Ishikawa (cell line): ENCODE measurements at regions not wholly inside any gene's neighbourhood (a gene's known extent, or its start where the extent isn't known, plus 50 kb on each side); places are given as distances from the start of the nearest gene placed in this dataset.

Source experiments
- CEBPB ChIP-seq: IDR thresholded peaks from 2 replicates; pipeline ENCODE4 v1.6.1; 2012
- CREB1 ChIP-seq: IDR thresholded peaks from 2 replicates; pipeline ENCODE4 v1.6.1; 2012; ENCODE audit warnings: low read depth
- EGR1 ChIP-seq: IDR thresholded peaks from 2 replicates; pipeline ENCODE4 v1.6.1; 2012
- EP300 ChIP-seq: IDR thresholded peaks from 2 replicates; pipeline ENCODE4 v1.6.1; 2012; ENCODE audit warnings: borderline replicate concordance
- FOXM1 ChIP-seq: IDR thresholded peaks from 2 replicates; pipeline ENCODE4 v1.6.1; 2012; ENCODE audit warnings: low read depth, borderline replicate concordance
- NFIC ChIP-seq: IDR thresholded peaks from 2 replicates; pipeline ENCODE4 v1.6.1; 2012
- RAD21 ChIP-seq: IDR thresholded peaks from 2 replicates; pipeline ENCODE4 v1.6.1; 2012; ENCODE audit warnings: low read depth
- TAF1 ChIP-seq: IDR thresholded peaks from 2 replicates; pipeline ENCODE4 v1.6.1; 2012; ENCODE audit warnings: low read depth, mild to moderate bottlenecking
- TCF12 ChIP-seq: IDR thresholded peaks from 2 replicates; pipeline ENCODE4 v1.6.1; 2012; ENCODE audit warnings: low read depth
- TEAD4 ChIP-seq: IDR thresholded peaks from 2 replicates; pipeline ENCODE4 v1.6.1; 2012
- USF1 ChIP-seq: IDR thresholded peaks from 2 replicates; pipeline ENCODE4 v1.6.1; 2012
- YY1 ChIP-seq: IDR thresholded peaks from 2 replicates; pipeline ENCODE4 v1.6.1; 2012; ENCODE audit warnings: low read depth
- ZBTB7A ChIP-seq: IDR thresholded peaks from 2 replicates; pipeline ENCODE4 v1.6.1; 2012; ENCODE audit warnings: low read depth
- TF ChIP-seq, protein P1 (sequence below): IDR thresholded peaks from 2 replicates; pipeline ENCODE4 v1.6.1; 2012
- TF ChIP-seq, protein P2 (sequence below): IDR thresholded peaks from 2 replicates; pipeline ENCODE4 v1.6.1; 2012; ENCODE audit warnings: low read depth, mild to moderate bottlenecking

- no peak for TF ChIP-seq TEAD4
- no peak for TF ChIP-seq TAF1
- TF ChIP-seq YY1, result no peak
- TF ChIP-seq ZBTB7A, result no peak
- TF ChIP-seq, protein P1, sequence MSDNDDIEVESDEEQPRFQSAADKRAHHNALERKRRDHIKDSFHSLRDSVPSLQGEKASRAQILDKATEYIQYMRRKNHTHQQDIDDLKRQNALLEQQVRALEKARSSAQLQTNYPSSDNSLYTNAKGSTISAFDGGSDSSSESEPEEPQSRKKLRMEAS, result no peak
- no peak for TF ChIP-seq RAD21
- TF ChIP-seq TCF12, result no peak
- no peak for TF ChIP-seq NFIC
- no peak for TF ChIP-seq FOXM1
- TF ChIP-seq CREB1, result no peak
- no peak for TF ChIP-seq EP300
- no peak for TF ChIP-seq USF1
- no peak for TF ChIP-seq EGR1
- TF ChIP-seq CEBPB, result no peak
- TF ChIP-seq, protein P2, sequence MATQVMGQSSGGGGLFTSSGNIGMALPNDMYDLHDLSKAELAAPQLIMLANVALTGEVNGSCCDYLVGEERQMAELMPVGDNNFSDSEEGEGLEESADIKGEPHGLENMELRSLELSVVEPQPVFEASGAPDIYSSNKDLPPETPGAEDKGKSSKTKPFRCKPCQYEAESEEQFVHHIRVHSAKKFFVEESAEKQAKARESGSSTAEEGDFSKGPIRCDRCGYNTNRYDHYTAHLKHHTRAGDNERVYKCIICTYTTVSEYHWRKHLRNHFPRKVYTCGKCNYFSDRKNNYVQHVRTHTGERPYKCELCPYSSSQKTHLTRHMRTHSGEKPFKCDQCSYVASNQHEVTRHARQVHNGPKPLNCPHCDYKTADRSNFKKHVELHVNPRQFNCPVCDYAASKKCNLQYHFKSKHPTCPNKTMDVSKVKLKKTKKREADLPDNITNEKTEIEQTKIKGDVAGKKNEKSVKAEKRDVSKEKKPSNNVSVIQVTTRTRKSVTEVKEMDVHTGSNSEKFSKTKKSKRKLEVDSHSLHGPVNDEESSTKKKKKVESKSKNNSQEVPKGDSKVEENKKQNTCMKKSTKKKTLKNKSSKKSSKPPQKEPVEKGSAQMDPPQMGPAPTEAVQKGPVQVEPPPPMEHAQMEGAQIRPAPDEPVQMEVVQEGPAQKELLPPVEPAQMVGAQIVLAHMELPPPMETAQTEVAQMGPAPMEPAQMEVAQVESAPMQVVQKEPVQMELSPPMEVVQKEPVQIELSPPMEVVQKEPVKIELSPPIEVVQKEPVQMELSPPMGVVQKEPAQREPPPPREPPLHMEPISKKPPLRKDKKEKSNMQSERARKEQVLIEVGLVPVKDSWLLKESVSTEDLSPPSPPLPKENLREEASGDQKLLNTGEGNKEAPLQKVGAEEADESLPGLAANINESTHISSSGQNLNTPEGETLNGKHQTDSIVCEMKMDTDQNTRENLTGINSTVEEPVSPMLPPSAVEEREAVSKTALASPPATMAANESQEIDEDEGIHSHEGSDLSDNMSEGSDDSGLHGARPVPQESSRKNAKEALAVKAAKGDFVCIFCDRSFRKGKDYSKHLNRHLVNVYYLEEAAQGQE, result no peak
These were observed 373.2 kb downstream of the LMO7 start for GRCh38 chr13:76009267-76009890.

GRCh38 chr13:76004416-76004815, 368.3 kb downstream of the LMO7 start:
- TF ChIP-seq TAF1 (no peak), EP300 (no peak), CEBPB (no peak), RAD21 (no peak), ZBTB7A (no peak)
- TF ChIP-seq, protein P1, result no peak

GRCh38 chr13:76000131-76000530, 364.0 kb downstream of the LMO7 start:
- TF ChIP-seq TEAD4 (no peak), USF1 (no peak), FOXM1 (no peak), CEBPB (no peak), ZBTB7A (no peak), YY1 (no peak), EP300 (no peak), TAF1 (no peak), EGR1 (no peak), RAD21 (no peak), CREB1 (no peak)
- TF ChIP-seq, protein P2, result no peak
- TF ChIP-seq, protein P1, result no peak

DNA sequence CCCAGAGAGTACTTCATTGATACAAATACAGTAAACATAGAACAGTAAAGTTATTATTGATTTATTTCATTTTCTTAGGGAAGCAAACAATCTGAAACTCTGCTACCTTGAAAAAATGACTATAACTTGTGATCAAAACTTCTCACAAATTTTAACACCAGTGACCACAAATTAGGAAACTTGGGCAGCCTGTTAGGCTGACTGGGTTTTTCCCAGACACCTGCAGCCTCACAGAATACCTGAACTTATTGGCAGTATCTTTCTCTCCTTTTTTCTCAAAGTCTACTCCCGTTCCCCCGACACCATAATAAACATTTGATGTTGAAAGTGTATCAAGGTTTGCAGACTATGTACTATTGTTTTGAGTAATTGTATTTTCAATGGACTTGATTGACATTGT, 360.5 kb downstream of the LMO7 start:
- TF ChIP-seq EP300, result no peak
- TF ChIP-seq, protein P1, result no peak
- TF ChIP-seq, protein P2, result no peak
- no peak for TF ChIP-seq EGR1
- TF ChIP-seq TCF12, result no peak
- TF ChIP-seq USF1, result no peak
- TF ChIP-seq FOXM1, result no peak
- no peak for TF ChIP-seq TAF1
- TF ChIP-seq TEAD4, result no peak
- TF ChIP-seq ZBTB7A, result no peak
- no peak for TF ChIP-seq CEBPB
- no peak for TF ChIP-seq RAD21
